Right lobe of liver (tissue), 6 donors: ENCODE measurements at regions not wholly inside any gene's neighbourhood (a gene's known extent, or its start where the extent isn't known, plus 50 kb on each side); places are given as distances from the start of the nearest gene placed in this dataset.
"Not testable (repeated sequence)": the region's sequence is repeated elsewhere in the genome, so short reads cannot be mapped to it uniquely, and the experiment has no call there.

Experiments used
- ATAC-seq, 4 donors: fragments of 200-7000 bp; cut with Tn5 transposase; one replicate each; pipeline ENCODE4 v1.9.1; 2020; ENCODE audit warnings: mild to moderate bottlenecking in 4 of 4, moderate library complexity in 4 of 4
- DNase-seq, 3 donors: peaks; one replicate each; pipeline ENCODE4 v3.0.0-alpha.2; 2020
- H3K27ac ChIP-seq, 3 donors: fragments of 200-600 bp; one replicate each; pipeline ENCODE4 v1.8.0; 2022
- H3K27me3 ChIP-seq, 2 donors: fragments of 200-600 bp; one replicate each; pipeline ENCODE4 v1.8.0; 2022
- H3K36me3 ChIP-seq, 4 donors: fragments of 200-600 bp; sonication (generic) in 1 of 4; one replicate each; pipeline versions ENCODE4 v1.5.1 to v1.8.0; 2017 to 2022; ENCODE audit warnings: control low read depth in 1 of 4
- H3K4me1 ChIP-seq, 4 donors: fragments of 200-600 bp; sonication (generic) in 1 of 4; one replicate each; pipeline versions ENCODE4 v1.5.1 to v1.8.0; 2017 to 2022; ENCODE audit warnings: control low read depth in 1 of 4
- H3K4me3 ChIP-seq, 3 donors: fragments of 200-600 bp; one replicate each; pipeline ENCODE4 v1.8.0; 2022
- H3K9me3 ChIP-seq, 4 donors: fragments of 200-600 bp; sonication (generic) in 1 of 4; one replicate each; pipeline versions ENCODE4 v1.5.1 to v1.8.0; 2017 to 2022; ENCODE audit warnings: control low read depth in 1 of 4
- CTCF ChIP-seq, 4 donors: fragments of 200-600 bp in 3 of 4; fragments of 450-650 bp in 1 of 4; IDR thresholded peaks; one replicate each; pipeline versions ENCODE4 v1.5.1 to v1.8.0; 2016 to 2022; ENCODE audit warnings: antibody characterized with exemption in 4 of 4, mild to moderate bottlenecking in 2 of 4
- POLR2A ChIP-seq: fragments of 450-650 bp; IDR thresholded peaks from one replicate; pipeline ENCODE4 v1.6.1; 2017; ENCODE audit warnings: antibody characterized with exemption, mild to moderate bottlenecking
- WGBS: methylation state at CpG from one replicate; pipeline ENCODE4 v1.1.6; 2018; ENCODE audit warnings: low coverage, low lambda C conversion rate; ENCODE audit not compliant: insufficient coverage; ENCODE audit errors: missing lambda C conversion rate; 5-methylcytosine and 5-hydroxymethylcytosine counted together
- intact Hi-C, 2 donors: fragments of 100-400 bp; cut with DNase I; formaldehyde crosslinking; loops; one replicate each; pipeline versions ENCODE4 v1.11.2 to v1.14.1; 2022
- donor health status: DM: no; HTN: yes; CAD: no.
- donor health status: DM: no; HTN: no; CAD: no.
- donor health status: DM: no; HTN: no; CAD: no.
- donor health status: DM: no; HTN: yes; CAD: no.
- donor health status: DM: no; HTN: yes; CAD: no.

- TF ChIP-seq POLR2A: no peak
- Histone ChIP-seq H3K4me1 (no peaks in the 10 kb centered on the region), H3K4me3 (no peak overlapping the region), H3K27ac (no peak overlapping the region), H3K27me3 (no peaks in the 10 kb centered on the region), H3K9me3 (no peaks in the 10 kb centered on the region), H3K36me3 (no peaks in the 10 kb centered on the region)
- no peak for DNase-seq
- no peak for ATAC-seq
- 6% methylated on average over 1 of the region's 1 CpG for WGBS
- intact Hi-C loops: no loop called here
Measured at GRCh38 chr16:55992551-55992950, 117.4 kb upstream of the CES5A start.

- no peak for TF ChIP-seq POLR2A
- no peak for TF ChIP-seq CTCF (IDR thresholded peaks at IDR 0.05)
Measured at GRCh38 chr16:55991843-55992242, 116.7 kb upstream of the CES5A start.

GRCh38 chr16:55989569-55989907, 114.4 kb upstream of the CES5A start:
- ATAC-seq (no peak), DNase-seq (peak in 1 of 3 donors; percentile 47)
- H3K4me1 ChIP-seq: no peaks in the 10 kb centered on the region
- no peaks in the 10 kb centered on the region for H3K27me3 ChIP-seq
- no peak overlapping the region for H3K4me3 ChIP-seq
- no peaks in the 10 kb centered on the region for H3K9me3 ChIP-seq
- intact Hi-C loops: no loop called here
- TF ChIP-seq POLR2A (no peak), CTCF (IDR thresholded peaks at IDR 0.05) (no peak)
- no peak overlapping the region for H3K27ac ChIP-seq
- no peaks in the 10 kb centered on the region for H3K36me3 ChIP-seq
- 87% methylated on average over 4 of the region's 18 CpGs for WGBS

More at GRCh38 chr16:55991843-55992242, 116.7 kb upstream of the CES5A start:
- Histone ChIP-seq H3K4me3 (no peak overlapping the region), H3K4me1 (no peaks in the 10 kb centered on the region), H3K27ac (no peak overlapping the region), H3K36me3 (no peaks in the 10 kb centered on the region), H3K27me3 (no peaks in the 10 kb centered on the region), H3K9me3 (no peaks in the 10 kb centered on the region)
- 79% methylated on average over 2 of the region's 2 CpGs for WGBS
- ATAC-seq: no peak
- DNase-seq: no peak
- intact Hi-C loops: no loop called here

- H3K4me3 ChIP-seq, H3K9me3 ChIP-seq, ATAC-seq, H3K27ac ChIP-seq, DNase-seq, H3K27me3 ChIP-seq, H3K4me1 ChIP-seq, intact Hi-C loops, H3K36me3 ChIP-seq: not testable (repeated sequence)
- WGBS: 84% methylated on average over 5 of the region's 48 CpGs
Measured at GRCh38 chr16:55988850-55989568, 113.8 kb upstream of the CES5A start.

- intact Hi-C loops: no loop called here
- Histone ChIP-seq H3K4me1 (no peaks in the 10 kb centered on the region), H3K9me3 (no peaks in the 10 kb centered on the region), H3K4me3 (no peak overlapping the region), H3K36me3 (no peaks in the 10 kb centered on the region), H3K27ac (no peak overlapping the region), H3K27me3 (no peaks in the 10 kb centered on the region)
- TF ChIP-seq POLR2A (no peak), CTCF (IDR thresholded peaks at IDR 0.05) (no peak)
- DNase-seq: no peak
- 57% methylated on average over 1 of the region's 1 CpG for WGBS
- no peak for ATAC-seq
Measured at GRCh38 chr16:55988013-55988412, 112.8 kb upstream of the CES5A start.
